ENCODE measurements at regions not wholly inside any gene's neighbourhood (a gene's known extent, or its start where the extent isn't known, plus 50 kb on each side); places are given as distances from the start of the nearest gene placed in this dataset.

GRCh38 chr4:185883591-185883990, 71.6 kb upstream of the SORBS2 start:
- no peak for DNase-seq (ENCODE audit: low spot score)
- TF ChIP-seq CTCF (IDR thresholded peaks at IDR 0.05; ENCODE audit: extremely low read depth, missing control alignments) = no peak

GRCh38 chr4:185885075-185885474, 73.1 kb upstream of the SORBS2 start:
- DNase-seq (ENCODE audit: low spot score) = no peak
- TF ChIP-seq CTCF (IDR thresholded peaks at IDR 0.05; ENCODE audit: extremely low read depth, missing control alignments) = no peak

GRCh38 chr4:185885604-185886003, 73.6 kb upstream of the SORBS2 start:
- TF ChIP-seq CTCF (IDR thresholded peaks at IDR 0.05; ENCODE audit: extremely low read depth, missing control alignments) = no peak

GRCh38 chr4:185886832-185887524, 75.0 kb upstream of the SORBS2 start:
- TF ChIP-seq CTCF (IDR thresholded peaks at IDR 0.05; ENCODE audit: extremely low read depth, missing control alignments) = no peak
- no peak for DNase-seq (ENCODE audit: low spot score)

More at GRCh38 chr4:185885604-185886003, 73.6 kb upstream of the SORBS2 start:
- DNase-seq (ENCODE audit: low spot score) = no peak

- no peak for TF ChIP-seq CTCF (IDR thresholded peaks at IDR 0.05; ENCODE audit: extremely low read depth, missing control alignments)
- DNase-seq (ENCODE audit: low spot score) = no peak
Observed at GRCh38 chr4:185888676-185889075, 76.7 kb upstream of the SORBS2 start.

- no peak for TF ChIP-seq CTCF (IDR thresholded peaks at IDR 0.05; ENCODE audit: extremely low read depth, missing control alignments)
- no peak for DNase-seq (ENCODE audit: low spot score)
Observed at GRCh38 chr4:185889585-185889984, 77.6 kb upstream of the SORBS2 start.

- DNase-seq (ENCODE audit: low spot score) = no peak
- TF ChIP-seq CTCF (IDR thresholded peaks at IDR 0.05; ENCODE audit: extremely low read depth, missing control alignments) = no peak
Observed at GRCh38 chr4:185890196-185890595, 78.2 kb upstream of the SORBS2 start.

All from GM20000 (cell line).